ENCODE measurements at regions not wholly inside any gene's neighbourhood (a gene's known extent, or its start where the extent isn't known, plus 50 kb on each side); places are given as distances from the start of the nearest gene placed in this dataset.

GRCh38 chr11:70585236-70585545 is 186.9 kb downstream of the CTTN start:
- H3K9ac ChIP-seq (ENCODE audit: low read length in 2 of 2), result no peak overlapping the region
- no peak overlapping the region for H3K4me3 ChIP-seq (ENCODE audit: low read length in 2 of 2)
- no peak overlapping the region for H3K27ac ChIP-seq (ENCODE audit: low read length)
- no peaks in the 10 kb centered on the region for H3K36me3 ChIP-seq (ENCODE audit: control insufficient read depth in 2 of 2, insufficient read depth in 2 of 2, low read length in 2 of 2)
- no peaks in the 10 kb centered on the region for H3K4me1 ChIP-seq (ENCODE audit: control insufficient read depth, insufficient read depth, low read length)
- no peaks in the 10 kb centered on the region for H3K27me3 ChIP-seq (ENCODE audit: control insufficient read depth in 1 of 2, insufficient read depth in 2 of 2, low read length in 2 of 2)
- H3K9me3 ChIP-seq (ENCODE audit: control insufficient read depth in 2 of 2, low read length in 2 of 2), result peaks cover 2 to 3% of the 10 kb centered on the region in 2 donors

GRCh38 chr11:70586261-70587074 is 188.1 kb downstream of the CTTN start:
- no peak overlapping the region for H3K9ac ChIP-seq (ENCODE audit: low read length in 2 of 2)
- H3K4me3 ChIP-seq (ENCODE audit: low read length in 2 of 2), result no peak overlapping the region
- H3K9me3 ChIP-seq (ENCODE audit: control insufficient read depth in 2 of 2, low read length in 2 of 2), result peaks cover 2 to 3% of the 10 kb centered on the region in 2 donors
- no peaks in the 10 kb centered on the region for H3K27me3 ChIP-seq (ENCODE audit: control insufficient read depth in 1 of 2, insufficient read depth in 2 of 2, low read length in 2 of 2)
- H3K27ac ChIP-seq (ENCODE audit: low read length), result no peak overlapping the region
- H3K4me1 ChIP-seq (ENCODE audit: control insufficient read depth, insufficient read depth, low read length), result no peaks in the 10 kb centered on the region
- H3K36me3 ChIP-seq (ENCODE audit: control insufficient read depth in 2 of 2, insufficient read depth in 2 of 2, low read length in 2 of 2), result no peaks in the 10 kb centered on the region

DNA sequence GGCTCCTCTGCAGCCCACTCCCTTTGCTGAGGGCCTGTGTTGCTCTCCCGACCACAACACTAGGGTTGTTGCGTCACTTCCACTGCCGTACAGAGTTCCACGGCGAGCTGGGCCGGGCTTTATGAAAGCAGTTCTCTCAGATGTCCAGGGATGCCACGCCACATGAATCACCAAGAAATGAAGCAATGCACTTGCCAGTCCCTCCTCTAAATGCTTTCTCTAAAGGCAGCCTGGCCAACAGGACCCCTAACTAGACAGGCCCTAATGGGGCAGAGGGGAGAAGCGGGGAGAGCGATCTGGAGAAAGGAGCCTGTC is 188.7 kb downstream of the CTTN start:
- no peak overlapping the region for H3K27ac ChIP-seq (ENCODE audit: low read length)
- H3K4me3 ChIP-seq (ENCODE audit: low read length in 2 of 2), result no peak overlapping the region
- H3K9ac ChIP-seq (ENCODE audit: low read length in 2 of 2), result no peak overlapping the region
- H3K9me3 ChIP-seq (ENCODE audit: control insufficient read depth in 2 of 2, low read length in 2 of 2), result peaks cover 2 to 3% of the 10 kb centered on the region in 2 donors
- H3K4me1 ChIP-seq (ENCODE audit: control insufficient read depth, insufficient read depth, low read length), result no peaks in the 10 kb centered on the region
- no peaks in the 10 kb centered on the region for H3K27me3 ChIP-seq (ENCODE audit: control insufficient read depth in 1 of 2, insufficient read depth in 2 of 2, low read length in 2 of 2)
- no peaks in the 10 kb centered on the region for H3K36me3 ChIP-seq (ENCODE audit: control insufficient read depth in 2 of 2, insufficient read depth in 2 of 2, low read length in 2 of 2)

- Histone ChIP-seq H3K27me3 (ENCODE audit: control insufficient read depth in 1 of 2, insufficient read depth in 2 of 2, low read length in 2 of 2) (no peaks in the 10 kb centered on the region), H3K36me3 (ENCODE audit: control insufficient read depth in 2 of 2, insufficient read depth in 2 of 2, low read length in 2 of 2) (no peaks in the 10 kb centered on the region), H3K4me1 (ENCODE audit: control insufficient read depth, insufficient read depth, low read length) (no peaks in the 10 kb centered on the region), H3K9me3 (ENCODE audit: control insufficient read depth in 2 of 2, low read length in 2 of 2) (peaks cover 2 to 3% of the 10 kb centered on the region in 2 donors), H3K9ac (ENCODE audit: low read length in 2 of 2) (no peak overlapping the region), H3K4me3 (ENCODE audit: low read length in 2 of 2) (no peak overlapping the region), H3K27ac (ENCODE audit: low read length) (no peak overlapping the region)
Observed at GRCh38 chr11:70590356-70590991, 192.1 kb downstream of the CTTN start.

DNA sequence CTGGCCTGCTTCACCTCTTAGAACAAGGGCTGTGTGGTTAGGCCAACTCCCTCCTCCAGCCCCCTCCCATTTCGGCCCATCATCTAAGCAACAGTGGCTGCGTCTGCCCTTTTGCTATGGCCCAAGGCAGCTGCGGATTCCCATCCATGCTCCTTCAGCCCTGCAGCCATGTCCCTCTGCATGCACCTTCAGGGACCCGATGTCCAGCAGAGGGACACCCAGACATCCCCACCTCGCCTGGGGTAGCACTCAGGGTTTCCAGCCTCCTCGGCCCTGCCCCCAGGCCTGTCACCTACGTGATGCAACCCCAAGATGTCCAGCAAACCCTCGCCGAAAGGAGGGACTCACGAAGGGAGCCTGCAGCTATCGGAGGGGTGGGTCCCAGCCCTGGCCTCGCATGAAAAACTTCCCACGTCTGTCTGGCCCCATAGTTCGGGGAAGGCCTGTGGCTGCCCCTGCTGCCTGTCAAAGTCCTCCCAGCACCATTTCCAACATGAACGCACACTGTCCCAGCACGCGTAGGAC is 194.4 kb downstream of the CTTN start:
- Histone ChIP-seq H3K27ac (ENCODE audit: low read length) (no peak overlapping the region), H3K4me1 (ENCODE audit: control insufficient read depth, insufficient read depth, low read length) (no peaks in the 10 kb centered on the region), H3K27me3 (ENCODE audit: control insufficient read depth in 1 of 2, insufficient read depth in 2 of 2, low read length in 2 of 2) (no peaks in the 10 kb centered on the region), H3K9ac (ENCODE audit: low read length in 2 of 2) (no peak overlapping the region), H3K4me3 (ENCODE audit: low read length in 2 of 2) (no peak overlapping the region), H3K9me3 (ENCODE audit: control insufficient read depth in 2 of 2, low read length in 2 of 2) (peaks cover 2 to 3% of the 10 kb centered on the region in 2 donors), H3K36me3 (ENCODE audit: control insufficient read depth in 2 of 2, insufficient read depth in 2 of 2, low read length in 2 of 2) (no peaks in the 10 kb centered on the region)

GRCh38 chr11:70593446-70593983 is 195.2 kb downstream of the CTTN start:
- H3K27ac ChIP-seq (ENCODE audit: low read length), result no peak overlapping the region
- H3K4me3 ChIP-seq (ENCODE audit: low read length in 2 of 2), result no peak overlapping the region
- peaks cover 2 to 3% of the 10 kb centered on the region in 2 donors for H3K9me3 ChIP-seq (ENCODE audit: control insufficient read depth in 2 of 2, low read length in 2 of 2)
- H3K27me3 ChIP-seq (ENCODE audit: control insufficient read depth in 1 of 2, insufficient read depth in 2 of 2, low read length in 2 of 2), result no peaks in the 10 kb centered on the region
- no peak overlapping the region for H3K9ac ChIP-seq (ENCODE audit: low read length in 2 of 2)
- H3K36me3 ChIP-seq (ENCODE audit: control insufficient read depth in 2 of 2, insufficient read depth in 2 of 2, low read length in 2 of 2), result no peaks in the 10 kb centered on the region
- no peaks in the 10 kb centered on the region for H3K4me1 ChIP-seq (ENCODE audit: control insufficient read depth, insufficient read depth, low read length)

- H3K4me3 ChIP-seq (ENCODE audit: low read length in 2 of 2), result no peak overlapping the region
- no peaks in the 10 kb centered on the region for H3K27me3 ChIP-seq (ENCODE audit: control insufficient read depth in 1 of 2, insufficient read depth in 2 of 2, low read length in 2 of 2)
- H3K36me3 ChIP-seq (ENCODE audit: control insufficient read depth in 2 of 2, insufficient read depth in 2 of 2, low read length in 2 of 2), result no peaks in the 10 kb centered on the region
- no peaks in the 10 kb centered on the region for H3K4me1 ChIP-seq (ENCODE audit: control insufficient read depth, insufficient read depth, low read length)
- H3K9me3 ChIP-seq (ENCODE audit: control insufficient read depth in 2 of 2, low read length in 2 of 2), result peaks cover 2 to 3% of the 10 kb centered on the region in 2 donors
- no peak overlapping the region for H3K27ac ChIP-seq (ENCODE audit: low read length)
- H3K9ac ChIP-seq (ENCODE audit: low read length in 2 of 2), result no peak overlapping the region
Observed at GRCh38 chr11:70594031-70594430, 195.7 kb downstream of the CTTN start.

DNA sequence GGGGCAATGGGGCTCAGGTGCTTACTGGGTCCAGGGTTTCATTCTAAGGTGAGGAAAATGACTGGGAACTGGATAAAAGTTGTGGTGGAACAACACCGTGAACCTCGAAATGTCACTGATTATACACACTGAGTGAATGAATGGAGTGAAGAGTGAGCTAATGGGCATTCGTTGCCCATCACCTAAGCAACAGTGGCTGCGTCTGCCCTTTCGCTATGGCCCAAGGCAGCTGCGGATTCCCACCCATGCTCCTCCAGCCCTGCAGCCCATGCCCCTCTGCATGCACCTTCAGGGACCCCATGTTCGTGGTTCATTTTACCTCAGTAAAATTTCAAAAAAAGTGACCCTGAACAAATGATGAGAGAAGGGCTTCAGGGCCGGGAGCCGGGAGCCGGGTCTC is 196.3 kb downstream of the CTTN start:
- Histone ChIP-seq H3K4me3 (ENCODE audit: low read length in 2 of 2) (no peak overlapping the region), H3K27ac (ENCODE audit: low read length) (no peak overlapping the region), H3K27me3 (ENCODE audit: control insufficient read depth in 1 of 2, insufficient read depth in 2 of 2, low read length in 2 of 2) (no peaks in the 10 kb centered on the region), H3K9ac (ENCODE audit: low read length in 2 of 2) (no peak overlapping the region), H3K9me3 (ENCODE audit: control insufficient read depth in 2 of 2, low read length in 2 of 2) (no peaks in the 10 kb centered on the region), H3K4me1 (ENCODE audit: control insufficient read depth, insufficient read depth, low read length) (no peaks in the 10 kb centered on the region), H3K36me3 (ENCODE audit: control insufficient read depth in 2 of 2, insufficient read depth in 2 of 2, low read length in 2 of 2) (no peaks in the 10 kb centered on the region)

DNA sequence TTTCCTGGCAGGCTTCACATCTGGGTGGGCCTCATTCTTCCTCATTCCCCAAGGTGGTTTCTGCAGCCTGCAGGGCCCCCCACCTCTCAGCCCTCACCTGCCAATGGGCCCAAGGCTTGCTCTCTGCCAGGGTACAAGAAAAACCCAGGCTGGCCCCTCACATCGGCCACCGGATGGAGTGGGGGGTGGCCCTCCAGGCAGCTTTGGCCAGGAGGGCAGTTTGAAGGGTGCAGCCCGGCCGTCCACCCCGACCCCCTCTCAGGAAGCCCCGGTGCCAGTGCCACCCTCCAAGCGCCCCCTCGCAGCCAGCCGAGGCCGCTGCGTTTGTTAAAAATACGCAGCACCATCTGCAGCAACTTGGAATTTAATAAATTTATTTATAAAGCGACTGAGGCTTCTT is 196.7 kb downstream of the CTTN start:
- Histone ChIP-seq H3K9me3 (ENCODE audit: control insufficient read depth in 2 of 2, low read length in 2 of 2) (no peaks in the 10 kb centered on the region), H3K27me3 (ENCODE audit: control insufficient read depth in 1 of 2, insufficient read depth in 2 of 2, low read length in 2 of 2) (no peaks in the 10 kb centered on the region), H3K9ac (ENCODE audit: low read length in 2 of 2) (no peak overlapping the region), H3K27ac (ENCODE audit: low read length) (no peak overlapping the region), H3K36me3 (ENCODE audit: control insufficient read depth in 2 of 2, insufficient read depth in 2 of 2, low read length in 2 of 2) (no peaks in the 10 kb centered on the region), H3K4me3 (ENCODE audit: low read length in 2 of 2) (no peak overlapping the region), H3K4me1 (ENCODE audit: control insufficient read depth, insufficient read depth, low read length) (no peaks in the 10 kb centered on the region)

GRCh38 chr11:70595452-70595851 is 197.1 kb downstream of the CTTN start:
- no peaks in the 10 kb centered on the region for H3K9me3 ChIP-seq (ENCODE audit: control insufficient read depth in 2 of 2, low read length in 2 of 2)
- H3K36me3 ChIP-seq (ENCODE audit: control insufficient read depth in 2 of 2, insufficient read depth in 2 of 2, low read length in 2 of 2), result no peaks in the 10 kb centered on the region
- H3K4me3 ChIP-seq (ENCODE audit: low read length in 2 of 2), result no peak overlapping the region
- no peak overlapping the region for H3K9ac ChIP-seq (ENCODE audit: low read length in 2 of 2)
- no peak overlapping the region for H3K27ac ChIP-seq (ENCODE audit: low read length)
- no peaks in the 10 kb centered on the region for H3K27me3 ChIP-seq (ENCODE audit: control insufficient read depth in 1 of 2, insufficient read depth in 2 of 2, low read length in 2 of 2)
- H3K4me1 ChIP-seq (ENCODE audit: control insufficient read depth, insufficient read depth, low read length), result no peaks in the 10 kb centered on the region

- Histone ChIP-seq H3K4me1 (ENCODE audit: control insufficient read depth, insufficient read depth, low read length) (no peaks in the 10 kb centered on the region), H3K4me3 (ENCODE audit: low read length in 2 of 2) (no peak overlapping the region), H3K9me3 (ENCODE audit: control insufficient read depth in 2 of 2, low read length in 2 of 2) (no peaks in the 10 kb centered on the region), H3K36me3 (ENCODE audit: control insufficient read depth in 2 of 2, insufficient read depth in 2 of 2, low read length in 2 of 2) (no peaks in the 10 kb centered on the region), H3K27me3 (ENCODE audit: control insufficient read depth in 1 of 2, insufficient read depth in 2 of 2, low read length in 2 of 2) (no peaks in the 10 kb centered on the region), H3K27ac (ENCODE audit: low read length) (no peak overlapping the region), H3K9ac (ENCODE audit: low read length in 2 of 2) (no peak overlapping the region)
Observed at GRCh38 chr11:70596091-70596490, 197.8 kb downstream of the CTTN start.
